H1 (cell line): ENCODE measurements at regions not wholly inside any gene's neighbourhood (a gene's known extent, or its start where the extent isn't known, plus 50 kb on each side); places are given as distances from the start of the nearest gene placed in this dataset.
A peak's percentile ranks its signal among the peaks of the same experiment; 100 is the strongest.

Source experiments
- CTCF ChIA-PET: fragments of 300-600 bp; sonication (Branson Sonifier 250); formaldehyde crosslinking; loops from one replicate; lab custom pipeline; 2021; ENCODE audit not compliant: partially characterized antibody; lab: Charles Lee
- POLR2A ChIA-PET: fragments of 300-600 bp; sonication (Branson Sonifier 250); formaldehyde crosslinking; loops from one replicate; lab custom pipeline; 2021; ENCODE audit warnings: inconsistent platforms; ENCODE audit not compliant: partially characterized antibody; lab: Charles Lee
- DNase-seq, 2 experiments: peaks; one replicate each; pipeline versions ENCODE4 v3.0.0 to v3.0.0-alpha.2; 2010 to 2022; ENCODE audit warnings: low spot score in 2 of 2, low read depth in 1 of 2, mixed read lengths in 1 of 2
- FAIRE-seq: peaks from 2 replicates; lab custom pipeline; 2011; peaks lifted over from hg19 to GRCh38; lab: Jason Lieb, UNC
- H2AFZ ChIP-seq: 2 replicates; pipeline ENCODE4 v1.8.1; 2012; ENCODE audit warnings: low read length, inconsistent platforms
- H2AK5ac ChIP-seq: 2 replicates; pipeline ENCODE4 v1.6.1; 2013; ENCODE audit warnings: low read depth, low read length
- H2BK120ac ChIP-seq: replicated peaks from 2 replicates; pipeline ENCODE3; 2013; ENCODE audit warnings: low read depth, low read length, inconsistent platforms
- H2BK12ac ChIP-seq: 2 replicates; pipeline ENCODE4 v1.6.1; 2013; ENCODE audit warnings: low read depth, low read length
- H2BK15ac ChIP-seq: 2 replicates; pipeline ENCODE4 v1.6.1; 2013; ENCODE audit warnings: low read length
- H2BK20ac ChIP-seq: 2 replicates; pipeline ENCODE4 v1.6.1; 2013; ENCODE audit warnings: low read length
- H2BK5ac ChIP-seq: 2 replicates; pipeline ENCODE4 v1.6.1; 2013; ENCODE audit warnings: low read depth, low read length
- H3K14ac ChIP-seq: 2 replicates; pipeline ENCODE4 v1.6.1; 2013; ENCODE audit warnings: inconsistent platforms; ENCODE audit not compliant: insufficient read length
- H3K18ac ChIP-seq: 2 replicates; pipeline ENCODE4 v1.6.1; 2013; ENCODE audit warnings: low read length; ENCODE audit errors: extremely low read depth
- H3K23ac ChIP-seq: 2 replicates; pipeline ENCODE4 v1.6.1; 2013; ENCODE audit warnings: inconsistent platforms; ENCODE audit not compliant: insufficient read length
- H3K23me2 ChIP-seq: 2 replicates; pipeline ENCODE4 v1.6.1; 2013; ENCODE audit warnings: low read depth, low read length
- H3K27ac ChIP-seq: 2 replicates; pipeline ENCODE4 v1.6.1; 2011; ENCODE audit warnings: low read depth, low read length, inconsistent platforms
- H3K27me3 ChIP-seq, 4 experiments: replicated peaks in 1 of 4; 1 replicate in 1 of 4; 2 replicates in 3 of 4; pipeline versions ENCODE4 v1.6.1 to v1.8.1; 2011 to 2013; ENCODE audit warnings: low read length in 3 of 4, mild to moderate bottlenecking in 3 of 4, inconsistent platforms in 2 of 4, mixed read lengths in 2 of 4, moderate library complexity in 1 of 4; ENCODE audit not compliant: control insufficient read depth in 3 of 4, insufficient read depth in 3 of 4; ENCODE audit errors: extremely low read depth in 1 of 4
- H3K36me3 ChIP-seq, 4 experiments: 2 replicates each; pipeline versions ENCODE4 v1.6.1 to v1.8.1; 2011 to 2013; ENCODE audit warnings: mild to moderate bottlenecking in 4 of 4, low read length in 3 of 4, moderate library complexity in 2 of 4, control low read depth in 1 of 4, inconsistent platforms in 1 of 4; ENCODE audit not compliant: insufficient read depth in 4 of 4, control insufficient read depth in 2 of 4
- H3K4ac ChIP-seq: replicated peaks from 2 replicates; pipeline ENCODE3; 2013; ENCODE audit warnings: low read length, low read depth, mixed read lengths, inconsistent platforms; ENCODE audit not compliant: insufficient read length
- H3K4me1 ChIP-seq, 4 experiments: replicated peaks in 1 of 4; 1 replicate in 1 of 4; 2 replicates in 3 of 4; pipeline versions ENCODE4 v1.6.1 to v1.8.1; 2011 to 2013; ENCODE audit warnings: low read length in 3 of 4, inconsistent platforms in 2 of 4, mixed read lengths in 1 of 4; ENCODE audit not compliant: insufficient read depth in 4 of 4, control insufficient read depth in 3 of 4
- H3K4me2 ChIP-seq, 2 experiments: 2 replicates each; pipeline versions ENCODE4 v1.6.1 to v1.8.1; 2011 to 2013; ENCODE audit warnings: low read depth in 2 of 2, low read length in 2 of 2, control low read depth in 1 of 2, inconsistent platforms in 1 of 2, mild to moderate bottlenecking in 1 of 2; ENCODE audit not compliant: insufficient read depth in 1 of 2
- H3K4me3 ChIP-seq, 4 experiments: fragments of 200-600, 300-600 bp in 1 of 4; sonication (generic), shearing (Covaris generic), sonication (Bioruptor Twin) in 1 of 4; 2 replicates each; pipeline versions ENCODE4 v1.5.1 to v1.8.1; 2011 to 2016; ENCODE audit warnings: low read length in 4 of 4, low read depth in 3 of 4, control low read depth in 2 of 4, inconsistent platforms in 2 of 4, mild to moderate bottlenecking in 2 of 4, mixed read lengths in 1 of 4, moderate library complexity in 1 of 4; ENCODE audit not compliant: insufficient read depth in 2 of 4; ENCODE audit errors: extremely low read depth in 1 of 4
- H3K56ac ChIP-seq: replicated peaks from 2 replicates; pipeline ENCODE3; 2013; ENCODE audit warnings: low read depth, mild to moderate bottlenecking, mixed read lengths, low read length, inconsistent platforms; ENCODE audit not compliant: insufficient read length
- H3K79me1 ChIP-seq: 2 replicates; pipeline ENCODE4 v1.6.1; 2013; ENCODE audit warnings: low read depth, low read length, control low read depth
- H3K79me2 ChIP-seq, 2 experiments: 2 replicates each; pipeline versions ENCODE4 v1.6.1 to v1.8.1; 2012 to 2013; ENCODE audit warnings: low read length in 2 of 2, mild to moderate bottlenecking in 2 of 2, inconsistent platforms in 1 of 2; ENCODE audit not compliant: insufficient read depth in 2 of 2, control insufficient read depth in 1 of 2
- H3K9ac ChIP-seq, 4 experiments: replicated peaks in 1 of 4; 1 replicate in 1 of 4; 2 replicates in 3 of 4; pipeline versions ENCODE4 v1.6.1 to v1.8.1; 2011 to 2013; ENCODE audit warnings: low read depth in 3 of 4, low read length in 3 of 4, control low read depth in 2 of 4, mild to moderate bottlenecking in 2 of 4, moderate library complexity in 2 of 4, inconsistent platforms in 1 of 4; ENCODE audit errors: extremely low read depth in 1 of 4
- H3K9me3 ChIP-seq, 2 experiments: 2 replicates each; pipeline versions ENCODE4 v1.6.1 to v1.8.1; 2012 to 2013; ENCODE audit warnings: mild to moderate bottlenecking in 2 of 2, moderate library complexity in 2 of 2, control low read depth in 1 of 2, inconsistent platforms in 1 of 2, low read depth in 1 of 2, low read length in 1 of 2, mixed read lengths in 1 of 2; ENCODE audit not compliant: insufficient read depth in 2 of 2
- H4K20me1 ChIP-seq, 2 experiments: replicated peaks in 1 of 2; 2 replicates each; pipeline versions ENCODE3 to v1.8.1; 2011 to 2013; ENCODE audit warnings: inconsistent platforms in 2 of 2, low read length in 2 of 2, mild to moderate bottlenecking in 1 of 2; ENCODE audit not compliant: insufficient read depth in 2 of 2, control insufficient read depth in 1 of 2
- H4K5ac ChIP-seq: 2 replicates; pipeline ENCODE4 v1.6.1; 2013; ENCODE audit warnings: low read length, low read depth, mixed read lengths, inconsistent platforms; ENCODE audit not compliant: insufficient read length
- H4K8ac ChIP-seq: 2 replicates; pipeline ENCODE4 v1.8.0; 2013; ENCODE audit warnings: mild to moderate bottlenecking, moderate library complexity, low read length, inconsistent platforms; ENCODE audit not compliant: insufficient read depth; ENCODE audit errors: extremely low read depth
- H4K91ac ChIP-seq: replicated peaks from 2 replicates; pipeline ENCODE3; 2013; ENCODE audit warnings: low read length, mixed read lengths, inconsistent platforms; ENCODE audit not compliant: insufficient read length
- RAD21 ChIP-seq, 2 experiments: IDR thresholded peaks in 1 of 2; conservative IDR thresholded peaks in 1 of 2; 2 replicates each; pipeline ENCODE4 v1.6.1; 2011; ENCODE audit warnings: low read depth in 2 of 2, low read length in 2 of 2, improper control_type of control experiment in 1 of 2, inconsistent platforms in 1 of 2, mild to moderate bottlenecking in 1 of 2, moderate library complexity in 1 of 2
- SIN3A ChIP-seq, 2 experiments: IDR thresholded peaks in 1 of 2; conservative IDR thresholded peaks in 1 of 2; 2 replicates each; pipeline ENCODE4 v1.6.1; 2011 to 2012; ENCODE audit warnings: low read length in 2 of 2, improper control_type of control experiment in 1 of 2, low read depth in 1 of 2, mild to moderate bottlenecking in 1 of 2
- WGBS, 2 experiments: shearing (Covaris generic) in 1 of 2; methylation state at CpG; one replicate each; pipeline versions ENCODE4 v1.1.6 to v1.1.7; 2013 to 2015; ENCODE audit warnings: low lambda C conversion rate in 2 of 2, mixed read lengths in 2 of 2, inconsistent platforms in 1 of 2, low coverage in 1 of 2, missing lambda C conversion rate in 1 of 2; ENCODE audit not compliant: insufficient replicate concordance in 2 of 2, insufficient coverage in 1 of 2, insufficient read length in 1 of 2; ENCODE audit errors: extremely low coverage in 1 of 2, missing lambda C conversion rate in 1 of 2; 5-methylcytosine and 5-hydroxymethylcytosine counted together

DNA sequence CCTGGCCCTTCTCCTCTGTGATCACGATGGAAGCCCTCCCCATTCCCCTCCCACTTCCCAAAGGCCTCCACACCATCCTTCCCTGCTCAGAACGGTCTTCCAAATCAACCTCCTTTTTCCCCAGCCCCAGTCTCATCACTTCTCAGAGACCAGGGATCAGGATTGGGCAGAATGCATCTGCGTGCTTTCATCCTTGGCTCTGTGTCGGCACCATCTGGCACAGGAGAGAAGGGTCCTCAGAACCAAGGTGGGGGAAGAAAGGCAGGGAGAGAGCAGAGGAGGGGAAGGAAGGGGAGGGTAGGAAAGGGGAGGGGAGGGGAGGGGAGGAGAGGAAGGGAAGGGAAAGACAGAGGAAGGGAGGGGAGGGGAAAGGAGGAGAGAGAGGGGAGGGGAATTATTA lies 52.4 kb upstream of the FICD start:
- peaks cover 0 to 3% (median 0%) of the 10 kb centered on the region in 4 experiments; a peak in 1 of 7 replicates for H3K4me1 ChIP-seq
- H3K9ac ChIP-seq = no peak overlapping the region
- no peak for FAIRE-seq
- no peak overlapping the region for H4K5ac ChIP-seq
- TF ChIP-seq SIN3A (conservative IDR thresholded peaks at IDR 0.05 in 1 of 2, IDR thresholded peaks at IDR 0.05 in 1 of 2; ENCODE audit: low read depth in 1 of 2, low read length in 2 of 2) (no peak), RAD21 (IDR thresholded peaks at IDR 0.05 in 1 of 2, conservative IDR thresholded peaks at IDR 0.05 in 1 of 2; ENCODE audit: low read depth in 2 of 2, low read length in 2 of 2) (peak; percentile 27 to 44; a peak in 3 of 4 replicates)
- peaks cover 2% of the 10 kb centered on the region; the same call in 1 of the 2 replicates for H3K23me2 ChIP-seq
- 83% methylated on average over 3 of the region's 4 CpGs; no CpG with 5 or more reads in 1 of the 2 experiments for WGBS, 2 experiments
- H2BK20ac ChIP-seq = 0 out of 2 replicates have a peak overlapping the region, but pooled peaks have one; percentile 23
- H3K27me3 ChIP-seq = no peaks in the 10 kb centered on the region
- H3K56ac ChIP-seq = no peak overlapping the region
- CTCF ChIA-PET = interaction anchor here (1.0 kb wide), 1 partner anchor 127 kb away, joined by 3 read pairs; no protein-coding TSS in a partner anchor
- 0 out of 2 replicates have a peak overlapping the region, but pooled peaks have one; percentile 1 for H2BK15ac ChIP-seq
- H3K27ac ChIP-seq = no peak overlapping the region
- no peak overlapping the region for H3K18ac ChIP-seq
- no peak overlapping the region for H4K91ac ChIP-seq
- DNase-seq = no peak
- no peaks in the 10 kb centered on the region for H4K20me1 ChIP-seq
- H4K8ac ChIP-seq = no peak overlapping the region
- H2AFZ ChIP-seq = no peak overlapping the region
- POLR2A ChIA-PET = no interaction called here
- H3K79me1 ChIP-seq = no peaks in the 10 kb centered on the region
- no peak overlapping the region for H3K4me2 ChIP-seq
- H3K9me3 ChIP-seq = no peaks in the 10 kb centered on the region
- H3K79me2 ChIP-seq = no peaks in the 10 kb centered on the region
- peak overlapping the region; percentile 12; the same call in 1 of the 2 replicates for H2BK12ac ChIP-seq
- no peak overlapping the region for H2BK120ac ChIP-seq
- no peak overlapping the region for H3K4ac ChIP-seq
- no peak overlapping the region for H3K4me3 ChIP-seq
- no peak overlapping the region for H2BK5ac ChIP-seq
- H2AK5ac ChIP-seq = no peak overlapping the region
- no peak overlapping the region for H3K14ac ChIP-seq
- no peak overlapping the region for H3K23ac ChIP-seq
- no peaks in the 10 kb centered on the region for H3K36me3 ChIP-seq
